ENCODE measurements at regions not wholly inside any gene's neighbourhood (a gene's known extent, or its start where the extent isn't known, plus 50 kb on each side); places are given as distances from the start of the nearest gene placed in this dataset.
A peak's percentile ranks its signal among the peaks of the same experiment; 100 is the strongest.

DNA sequence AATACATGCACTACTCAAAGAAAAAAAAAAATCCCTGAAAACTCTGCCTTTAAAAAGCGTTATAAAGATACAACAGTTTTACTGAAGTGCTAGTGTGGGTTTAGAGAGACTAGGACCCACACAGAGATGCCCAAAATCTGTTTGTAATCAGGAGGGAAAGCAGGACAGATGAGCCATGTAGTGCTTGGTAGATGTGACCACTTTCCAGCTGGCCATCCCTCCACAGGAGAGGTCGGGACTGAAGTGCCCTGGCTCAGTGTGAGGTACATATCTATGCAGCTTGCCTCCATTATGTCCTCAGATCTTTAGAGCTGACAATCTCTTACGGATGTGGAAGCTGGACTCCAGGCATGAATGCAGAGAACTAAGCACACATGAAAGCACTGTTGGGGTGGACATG is 57.5 kb upstream of the NANOGP8 start:
- Mint-ChIP-seq H3K4me3 (ENCODE audit: unreplicated experiment) (no peak overlapping the region), H3K4me1 (ENCODE audit: low read depth, unreplicated experiment) (peaks cover 21% of the 10 kb centered on the region), H3K27me3 (ENCODE audit: low read depth, unreplicated experiment) (no peaks in the 10 kb centered on the region), H3K27ac (ENCODE audit: unreplicated experiment) (peak overlapping the region; percentile 30), H3K36me3 (ENCODE audit: low read depth, unreplicated experiment) (no peaks in the 10 kb centered on the region), H3K9me3 (ENCODE audit: unreplicated experiment) (no peaks in the 10 kb centered on the region)
- H3K27me3 ChIP-seq (ENCODE audit: insufficient read depth, low read length): no peaks in the 10 kb centered on the region
- no peak for DNase-seq (ENCODE audit: low read depth)
- H3K79me2 ChIP-seq (ENCODE audit: insufficient read depth, low read length): no peaks in the 10 kb centered on the region
- H3K36me3 ChIP-seq (ENCODE audit: insufficient read depth, low read length): no peaks in the 10 kb centered on the region
- H4K20me1 ChIP-seq (ENCODE audit: insufficient read depth, low read length): no peaks in the 10 kb centered on the region
- no peak overlapping the region for H3K4me3 ChIP-seq (ENCODE audit: insufficient read depth, low read depth, low read length)
- no peak for TF ChIP-seq EZH2 (IDR thresholded peaks at IDR 0.05; ENCODE audit: insufficient read depth, low read length)
- TF ChIP-seq, protein P1, sequence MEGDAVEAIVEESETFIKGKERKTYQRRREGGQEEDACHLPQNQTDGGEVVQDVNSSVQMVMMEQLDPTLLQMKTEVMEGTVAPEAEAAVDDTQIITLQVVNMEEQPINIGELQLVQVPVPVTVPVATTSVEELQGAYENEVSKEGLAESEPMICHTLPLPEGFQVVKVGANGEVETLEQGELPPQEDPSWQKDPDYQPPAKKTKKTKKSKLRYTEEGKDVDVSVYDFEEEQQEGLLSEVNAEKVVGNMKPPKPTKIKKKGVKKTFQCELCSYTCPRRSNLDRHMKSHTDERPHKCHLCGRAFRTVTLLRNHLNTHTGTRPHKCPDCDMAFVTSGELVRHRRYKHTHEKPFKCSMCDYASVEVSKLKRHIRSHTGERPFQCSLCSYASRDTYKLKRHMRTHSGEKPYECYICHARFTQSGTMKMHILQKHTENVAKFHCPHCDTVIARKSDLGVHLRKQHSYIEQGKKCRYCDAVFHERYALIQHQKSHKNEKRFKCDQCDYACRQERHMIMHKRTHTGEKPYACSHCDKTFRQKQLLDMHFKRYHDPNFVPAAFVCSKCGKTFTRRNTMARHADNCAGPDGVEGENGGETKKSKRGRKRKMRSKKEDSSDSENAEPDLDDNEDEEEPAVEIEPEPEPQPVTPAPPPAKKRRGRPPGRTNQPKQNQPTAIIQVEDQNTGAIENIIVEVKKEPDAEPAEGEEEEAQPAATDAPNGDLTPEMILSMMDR (IDR thresholded peaks at IDR 0.05; ENCODE audit: insufficient read depth, low read depth, low read length): no peak
- FAIRE-seq: no peak
- H3K9me3 ChIP-seq (ENCODE audit: insufficient read depth, low read depth, low read length): no peaks in the 10 kb centered on the region
- H3K27ac ChIP-seq (ENCODE audit: low read depth, low read length): no peak overlapping the region
- H3K4me1 ChIP-seq (ENCODE audit: insufficient read depth, low read length): no peaks in the 10 kb centered on the region
- no peak overlapping the region for H3K4me2 ChIP-seq (ENCODE audit: low read length)
- no peak overlapping the region for H3K9ac ChIP-seq (ENCODE audit: low read length)
- H2AFZ ChIP-seq (ENCODE audit: low read depth, low read length): peak overlapping the region; percentile 58

DNA sequence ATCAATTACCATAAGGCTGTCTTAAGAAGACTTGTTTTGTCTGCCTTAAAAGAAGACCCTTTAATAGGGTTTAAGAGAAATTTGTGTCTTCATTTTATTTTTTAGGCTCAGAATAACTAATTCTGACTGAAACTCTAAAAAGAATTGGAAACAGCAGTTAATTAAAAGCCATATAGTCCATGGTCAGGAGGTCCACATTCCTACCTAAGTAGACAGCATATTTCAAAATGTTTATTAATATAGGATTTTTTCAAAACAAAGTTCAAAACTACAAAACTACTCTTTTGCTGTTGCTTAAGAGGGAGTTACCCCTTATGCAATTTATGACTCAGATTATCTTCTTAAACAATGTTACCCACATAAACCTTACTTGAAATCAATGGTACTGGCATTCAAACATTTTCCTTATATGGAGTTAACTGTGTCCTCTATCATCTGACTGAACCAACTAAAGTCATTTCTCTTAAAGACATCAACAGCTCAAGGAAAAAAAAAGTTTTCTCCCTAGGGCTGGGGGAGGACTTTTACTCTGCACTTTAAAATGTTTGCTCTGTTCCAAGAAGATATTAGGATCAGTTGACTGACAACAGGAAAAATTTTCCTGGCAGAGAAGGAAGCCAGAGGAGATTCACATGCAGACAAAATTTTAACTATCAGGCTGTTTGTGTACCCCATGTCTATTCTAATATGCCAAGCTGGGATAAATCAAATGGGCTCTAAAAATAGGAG is 56.8 kb upstream of the NANOGP8 start:
- H4K20me1 ChIP-seq (ENCODE audit: insufficient read depth, low read length): no peaks in the 10 kb centered on the region
- H3K9me3 ChIP-seq (ENCODE audit: insufficient read depth, low read depth, low read length): no peaks in the 10 kb centered on the region
- FAIRE-seq: peak; percentile 50
- H3K4me1 Mint-ChIP-seq (ENCODE audit: low read depth, unreplicated experiment): peaks cover 21% of the 10 kb centered on the region
- H3K27me3 ChIP-seq (ENCODE audit: insufficient read depth, low read length): no peaks in the 10 kb centered on the region
- no peaks in the 10 kb centered on the region for H3K36me3 ChIP-seq (ENCODE audit: insufficient read depth, low read length)
- TF ChIP-seq, protein P1 (IDR thresholded peaks at IDR 0.05; ENCODE audit: insufficient read depth, low read depth, low read length): no peak
- no peak for TF ChIP-seq EZH2 (IDR thresholded peaks at IDR 0.05; ENCODE audit: insufficient read depth, low read length)
- peak overlapping the region; percentile 10 for H3K27ac Mint-ChIP-seq (ENCODE audit: unreplicated experiment)
- no peaks in the 10 kb centered on the region for H3K36me3 Mint-ChIP-seq (ENCODE audit: low read depth, unreplicated experiment)
- no peak overlapping the region for H2AFZ ChIP-seq (ENCODE audit: low read depth, low read length)
- H3K4me3 Mint-ChIP-seq (ENCODE audit: unreplicated experiment): no peak overlapping the region
- H3K4me1 ChIP-seq (ENCODE audit: insufficient read depth, low read length): no peaks in the 10 kb centered on the region
- H3K27ac ChIP-seq (ENCODE audit: low read depth, low read length): no peak overlapping the region
- no peaks in the 10 kb centered on the region for H3K27me3 Mint-ChIP-seq (ENCODE audit: low read depth, unreplicated experiment)
- H3K4me2 ChIP-seq (ENCODE audit: low read length): no peak overlapping the region
- DNase-seq (ENCODE audit: low read depth): peak; percentile 91
- H3K4me3 ChIP-seq (ENCODE audit: insufficient read depth, low read depth, low read length): no peak overlapping the region
- no peaks in the 10 kb centered on the region for H3K9me3 Mint-ChIP-seq (ENCODE audit: unreplicated experiment)
- H3K9ac ChIP-seq (ENCODE audit: low read length): no peak overlapping the region
- no peaks in the 10 kb centered on the region for H3K79me2 ChIP-seq (ENCODE audit: insufficient read depth, low read length)

DNA sequence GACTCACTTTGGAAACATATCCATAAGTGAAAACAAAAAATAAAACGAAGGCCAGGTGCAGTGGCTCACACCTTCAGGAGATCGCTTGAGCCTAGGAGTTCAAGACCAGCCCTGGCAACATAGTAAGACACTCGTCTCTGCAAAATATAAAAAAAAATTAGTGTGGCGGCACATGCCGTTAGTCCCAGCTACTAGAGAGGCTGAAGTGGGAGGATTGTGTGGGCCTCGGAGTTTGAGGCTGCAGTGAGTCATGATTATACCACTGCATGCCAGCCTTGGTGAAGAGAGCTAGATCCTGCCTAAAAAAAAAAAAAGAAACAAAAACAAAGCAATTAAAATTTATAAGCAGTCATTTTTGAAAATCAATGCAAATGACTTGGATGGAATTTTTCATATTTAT is 54.7 kb upstream of the NANOGP8 start:
- Histone ChIP-seq H3K79me2 (ENCODE audit: insufficient read depth, low read length) (no peaks in the 10 kb centered on the region), H4K20me1 (ENCODE audit: insufficient read depth, low read length) (no peaks in the 10 kb centered on the region), H3K4me3 (ENCODE audit: insufficient read depth, low read depth, low read length) (no peak overlapping the region), H2AFZ (ENCODE audit: low read depth, low read length) (no peak overlapping the region), H3K27me3 (ENCODE audit: insufficient read depth, low read length) (no peaks in the 10 kb centered on the region), H3K4me1 (ENCODE audit: insufficient read depth, low read length) (no peaks in the 10 kb centered on the region), H3K27ac (ENCODE audit: low read depth, low read length) (no peak overlapping the region), H3K4me2 (ENCODE audit: low read length) (no peak overlapping the region), H3K36me3 (ENCODE audit: insufficient read depth, low read length) (no peaks in the 10 kb centered on the region), H3K9ac (ENCODE audit: low read length) (no peak overlapping the region), H3K9me3 (ENCODE audit: insufficient read depth, low read depth, low read length) (no peaks in the 10 kb centered on the region)
- Mint-ChIP-seq H3K9me3 (ENCODE audit: unreplicated experiment) (no peaks in the 10 kb centered on the region), H3K36me3 (ENCODE audit: low read depth, unreplicated experiment) (no peaks in the 10 kb centered on the region), H3K4me3 (ENCODE audit: unreplicated experiment) (no peak overlapping the region), H3K4me1 (ENCODE audit: low read depth, unreplicated experiment) (peaks cover 17% of the 10 kb centered on the region), H3K27ac (ENCODE audit: unreplicated experiment) (no peak overlapping the region), H3K27me3 (ENCODE audit: low read depth, unreplicated experiment) (no peaks in the 10 kb centered on the region)
- no peak for FAIRE-seq
- no peak for DNase-seq (ENCODE audit: low read depth)
- no peak for TF ChIP-seq EZH2 (IDR thresholded peaks at IDR 0.05; ENCODE audit: insufficient read depth, low read length)
- TF ChIP-seq, protein P1 (IDR thresholded peaks at IDR 0.05; ENCODE audit: insufficient read depth, low read depth, low read length): no peak
